ENCODE measurements at regions not wholly inside any gene's neighbourhood (a gene's known extent, or its start where the extent isn't known, plus 50 kb on each side); places are given as distances from the start of the nearest gene placed in this dataset.

GRCh38 chr13:70483599-70484276 is 375.5 kb upstream of the KLHL1 start:
- DNase-seq, result no peak

- DNase-seq, result no peak
Observed at GRCh38 chr13:70473907-70474306, 365.7 kb upstream of the KLHL1 start.

DNA sequence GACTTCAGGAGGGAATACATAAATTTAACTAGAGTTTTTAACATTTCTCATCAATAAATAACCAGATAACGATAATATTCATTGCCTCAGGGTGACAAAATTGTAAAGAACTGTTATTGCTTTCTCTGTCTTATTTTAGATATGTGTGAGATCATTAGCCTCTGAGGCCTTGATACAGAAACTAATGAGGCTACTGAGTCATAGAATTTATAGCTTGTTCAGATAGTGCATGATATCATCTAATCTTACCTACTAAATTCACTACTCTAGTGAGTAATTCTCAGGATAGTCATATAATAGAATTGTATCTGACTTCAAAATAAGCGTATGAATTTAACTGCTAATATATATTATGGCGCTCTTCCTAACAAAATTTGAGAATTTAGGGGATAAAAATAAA is 360.8 kb upstream of the KLHL1 start:
- no peak for DNase-seq

- DNase-seq, result no peak
Observed at GRCh38 chr13:70457474-70457873, 349.2 kb upstream of the KLHL1 start.

GRCh38 chr13:70448820-70449219 is 340.6 kb upstream of the KLHL1 start:
- DNase-seq, result no peak

GRCh38 chr13:70432276-70432805 is 324.1 kb upstream of the KLHL1 start:
- no peak for DNase-seq

DNA sequence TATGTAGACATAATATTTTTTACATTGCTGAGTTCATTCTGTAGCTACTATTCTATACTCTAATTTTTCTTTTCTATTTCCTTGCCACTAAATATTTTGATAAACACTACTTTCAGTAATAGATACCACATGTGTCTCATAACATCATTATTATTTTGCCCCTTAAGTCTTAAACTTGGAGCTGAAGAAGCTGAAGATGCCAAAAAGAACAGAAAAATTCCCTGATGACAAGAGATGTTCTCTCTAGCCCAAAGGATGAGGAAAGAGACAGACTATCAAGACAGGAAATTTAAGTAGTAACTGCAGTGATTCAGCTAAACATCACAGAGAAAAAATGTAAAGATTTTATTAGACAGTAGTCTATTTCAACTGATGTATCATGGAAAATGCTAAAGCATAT is 322.0 kb upstream of the KLHL1 start:
- no peak for DNase-seq

DNA sequence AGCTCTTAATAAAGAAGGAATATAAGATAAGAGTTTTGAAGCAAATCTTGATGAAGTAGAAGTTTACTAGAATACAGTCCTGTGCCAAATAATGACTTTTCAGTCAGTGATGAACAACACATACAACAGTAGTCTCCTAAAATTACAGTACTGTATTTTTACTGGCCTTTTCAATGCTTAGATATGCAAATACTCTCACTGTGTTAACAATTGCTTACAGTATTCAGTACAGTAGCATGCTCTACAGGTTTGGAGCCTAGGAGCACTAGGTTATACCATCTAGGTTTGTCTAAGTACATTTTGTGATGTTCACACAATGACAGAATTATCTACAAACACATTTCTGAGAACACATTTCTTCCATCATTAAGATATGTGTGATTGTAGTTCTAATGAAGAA is 316.7 kb upstream of the KLHL1 start:
- DNase-seq, result no peak

GRCh38 chr13:70424428-70424827 is 316.2 kb upstream of the KLHL1 start:
- no peak for DNase-seq

DNA sequence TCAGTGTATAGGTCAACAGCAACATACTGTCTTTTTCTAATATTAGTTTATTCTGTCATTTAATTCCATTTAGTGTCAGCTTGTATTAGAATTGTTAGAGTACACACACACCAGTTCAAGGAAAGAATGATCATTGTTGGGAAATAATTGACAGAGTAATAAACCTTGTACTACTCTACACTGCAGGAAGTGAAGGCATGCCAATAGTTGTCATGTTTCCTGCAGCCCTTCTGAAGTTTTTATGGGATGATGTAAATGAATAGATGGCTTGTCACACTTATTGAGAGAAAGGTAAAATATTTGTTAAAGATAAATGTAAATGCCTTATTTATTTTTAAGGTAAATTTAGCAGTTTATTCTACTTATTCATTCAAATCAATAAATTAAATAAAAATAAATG is 306.9 kb upstream of the KLHL1 start:
- no peak for DNase-seq

GRCh38 chr13:70408865-70409264 is 300.6 kb upstream of the KLHL1 start:
- no peak for DNase-seq

DNA sequence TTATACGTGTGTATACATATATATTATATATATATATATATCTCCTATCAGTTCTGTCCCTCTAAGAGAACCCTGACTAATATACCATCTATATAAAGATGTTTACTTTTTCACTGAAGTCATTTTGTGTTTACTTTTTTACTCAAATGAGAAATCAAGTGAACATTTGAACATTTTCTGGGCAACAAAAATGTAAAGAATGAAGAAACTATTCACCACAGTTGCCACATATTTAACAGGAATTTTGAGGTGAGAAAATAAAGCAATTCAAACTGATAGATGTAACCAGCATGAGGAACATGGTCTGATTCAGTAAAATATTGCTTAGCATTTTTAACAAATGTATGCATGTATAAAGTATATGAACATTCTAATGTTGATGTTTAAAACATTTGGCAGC is 299.2 kb upstream of the KLHL1 start:
- DNase-seq, result no peak

DNA sequence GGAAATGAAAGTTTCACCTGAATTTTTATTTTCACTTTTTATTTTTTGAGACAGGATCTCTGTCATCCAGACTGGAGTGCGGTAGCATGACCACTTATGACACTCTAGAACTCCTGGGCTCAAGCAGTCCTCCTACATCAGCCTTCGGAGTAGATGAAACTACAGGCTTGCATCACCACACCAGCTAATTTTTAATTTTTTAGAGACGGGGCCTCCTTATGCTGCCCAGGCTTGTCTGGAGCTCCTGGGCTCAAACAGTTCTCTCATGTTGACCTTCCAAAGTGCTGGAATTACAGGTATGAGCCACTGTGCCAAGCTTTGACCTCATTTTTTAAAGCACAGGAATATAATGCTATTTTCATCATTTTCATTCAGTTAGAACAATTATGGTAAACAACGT is 297.0 kb upstream of the KLHL1 start:
- DNase-seq, result no peak

- no peak for DNase-seq
Observed at GRCh38 chr13:70394031-70394548, 285.8 kb upstream of the KLHL1 start.

DNA sequence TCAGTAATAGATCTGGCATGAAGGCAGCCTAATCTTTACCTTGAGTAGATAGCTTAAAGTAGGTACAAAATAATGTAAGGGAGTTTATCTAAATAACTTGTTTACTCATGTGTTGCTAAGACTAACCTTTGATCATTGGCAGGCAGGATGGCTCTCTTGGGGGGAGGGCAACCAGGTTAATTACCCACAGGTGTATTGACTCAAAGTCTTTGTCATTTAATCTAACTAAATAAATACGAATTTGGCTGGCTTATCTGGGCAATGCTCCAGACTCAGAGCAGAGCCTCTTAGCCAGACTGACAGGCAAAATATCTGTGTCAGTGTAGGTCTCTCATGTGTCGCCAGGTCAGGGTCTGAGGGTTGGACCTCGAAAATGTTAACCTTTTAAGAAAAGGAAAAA is 283.4 kb upstream of the KLHL1 start:
- DNase-seq, result no peak

GRCh38 chr13:70390968-70391367 is 282.7 kb upstream of the KLHL1 start:
- no peak for DNase-seq

GRCh38 chr13:70390064-70390463 is 281.8 kb upstream of the KLHL1 start:
- DNase-seq, result no peak

DNA sequence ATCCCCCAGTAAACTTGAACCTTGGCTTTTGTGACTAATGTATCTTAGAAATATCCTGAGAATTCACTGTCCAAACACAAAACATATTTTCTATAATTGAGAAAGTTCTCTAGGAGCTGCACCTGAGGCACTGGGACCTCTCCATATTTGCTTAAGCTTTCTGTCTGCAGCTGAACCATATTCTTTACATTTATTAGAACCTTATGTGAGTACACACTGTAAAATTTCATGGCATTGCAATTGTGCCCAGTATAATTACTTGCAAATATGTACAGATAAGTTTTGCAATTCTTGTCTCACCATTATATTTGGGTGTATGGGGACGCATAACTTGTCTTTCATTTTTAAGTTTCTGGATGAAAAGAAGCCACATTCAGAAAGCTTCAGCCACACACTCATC is 280.7 kb upstream of the KLHL1 start:
- no peak for DNase-seq

- no peak for DNase-seq
Observed at GRCh38 chr13:70386919-70387318, 278.7 kb upstream of the KLHL1 start.

- DNase-seq, result no peak
Observed at GRCh38 chr13:70385852-70386251, 277.6 kb upstream of the KLHL1 start.

- DNase-seq, result no peak
Observed at GRCh38 chr13:70384156-70384555, 275.9 kb upstream of the KLHL1 start.

DNA sequence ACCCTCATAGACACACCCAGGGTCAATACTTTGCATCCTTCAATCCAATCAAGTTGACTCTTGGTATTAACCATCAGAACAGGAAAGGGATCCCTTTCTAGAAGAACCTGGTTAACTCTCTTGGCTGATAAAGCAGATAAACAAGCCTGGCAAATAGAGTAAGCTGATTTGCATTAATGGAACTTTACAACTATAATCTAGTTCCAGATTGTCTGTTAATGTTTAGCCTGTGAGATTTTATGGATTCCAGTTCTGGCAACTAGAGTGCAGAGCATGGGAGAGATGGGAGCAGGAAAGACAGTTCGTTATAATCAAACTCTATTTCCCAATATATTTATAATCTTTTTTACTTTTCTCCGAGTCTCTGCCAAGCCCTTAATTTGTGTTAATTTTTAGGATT is 272.6 kb upstream of the KLHL1 start:
- no peak for DNase-seq

GRCh38 chr13:70375718-70376117 is 267.5 kb upstream of the KLHL1 start:
- no peak for DNase-seq

GRCh38 chr13:70370924-70371323 is 262.7 kb upstream of the KLHL1 start:
- no peak for DNase-seq

GRCh38 chr13:70366720-70367119 is 258.5 kb upstream of the KLHL1 start:
- DNase-seq, result no peak

Measured in C1 segment of cervical spinal cord (tissue), 14 donors.